ENCODE measurements at regions not wholly inside any gene's neighbourhood (a gene's known extent, or its start where the extent isn't known, plus 50 kb on each side); places are given as distances from the start of the nearest gene placed in this dataset.

DNA sequence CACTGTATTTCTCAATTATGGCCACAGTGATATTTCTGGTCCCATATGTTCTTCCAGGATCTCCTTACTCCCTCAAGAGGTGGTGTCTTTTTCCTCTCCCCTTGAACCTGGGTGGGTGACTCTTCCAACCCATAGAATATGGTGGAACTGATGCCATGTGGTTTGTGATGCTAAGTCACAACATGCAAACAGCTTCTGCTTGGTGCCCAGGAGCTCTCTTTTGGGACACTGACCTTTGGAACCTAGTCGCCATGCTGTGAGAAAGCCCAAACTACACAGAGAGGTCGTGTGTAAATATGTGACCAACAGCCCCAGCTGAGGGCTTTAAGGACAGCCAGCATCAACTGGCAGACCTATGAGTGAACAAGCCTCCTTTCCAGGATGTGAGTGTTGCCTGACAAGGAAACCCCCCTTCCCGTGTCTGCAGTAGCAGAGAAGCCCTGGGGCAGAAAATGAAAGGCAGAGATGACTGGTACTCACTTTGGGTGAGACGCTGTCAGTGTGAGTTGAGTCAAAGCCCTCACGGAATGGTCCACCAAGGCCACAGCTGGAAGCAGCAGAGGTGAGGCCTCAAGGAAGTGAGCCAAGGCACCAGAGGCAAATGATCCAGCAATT, 223.4 kb downstream of the BCOR start:
- TF ChIP-seq YY1 (IDR thresholded peaks at IDR 0.05; ENCODE audit: insufficient read depth, insufficient read length) (no peak), SUZ12 (IDR thresholded peaks at IDR 0.05; ENCODE audit: extremely low read depth, insufficient read depth, insufficient read length) (no peak)

Measured in NT2/D1 (cell line).